ENCODE measurements at regions not wholly inside any gene's neighbourhood (a gene's known extent, or its start where the extent isn't known, plus 50 kb on each side); places are given as distances from the start of the nearest gene placed in this dataset.
"Not testable (repeated sequence)": the region's sequence is repeated elsewhere in the genome, so short reads cannot be mapped to it uniquely, and the experiment has no call there.

DNA sequence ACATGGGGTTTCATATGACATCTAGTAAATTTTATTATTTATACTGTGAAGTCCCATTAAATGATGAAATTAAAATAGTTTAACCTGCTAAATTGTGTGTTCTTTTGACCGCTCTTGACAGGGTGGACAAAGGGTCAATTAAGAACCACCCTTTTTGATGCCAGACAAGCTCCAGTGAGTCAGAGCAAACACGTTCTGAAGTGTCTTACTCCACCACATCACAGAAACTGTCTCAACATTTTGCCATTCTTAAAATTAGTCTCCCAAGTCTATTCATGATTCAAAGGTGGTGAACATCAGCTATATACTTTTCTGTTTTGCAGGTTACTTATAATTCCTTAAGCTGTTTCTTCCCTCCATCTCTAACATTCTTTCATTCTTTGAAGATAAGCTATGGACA is 142.1 kb downstream of the SPATA31A6 start:
- TF ChIP-seq, protein P1, sequence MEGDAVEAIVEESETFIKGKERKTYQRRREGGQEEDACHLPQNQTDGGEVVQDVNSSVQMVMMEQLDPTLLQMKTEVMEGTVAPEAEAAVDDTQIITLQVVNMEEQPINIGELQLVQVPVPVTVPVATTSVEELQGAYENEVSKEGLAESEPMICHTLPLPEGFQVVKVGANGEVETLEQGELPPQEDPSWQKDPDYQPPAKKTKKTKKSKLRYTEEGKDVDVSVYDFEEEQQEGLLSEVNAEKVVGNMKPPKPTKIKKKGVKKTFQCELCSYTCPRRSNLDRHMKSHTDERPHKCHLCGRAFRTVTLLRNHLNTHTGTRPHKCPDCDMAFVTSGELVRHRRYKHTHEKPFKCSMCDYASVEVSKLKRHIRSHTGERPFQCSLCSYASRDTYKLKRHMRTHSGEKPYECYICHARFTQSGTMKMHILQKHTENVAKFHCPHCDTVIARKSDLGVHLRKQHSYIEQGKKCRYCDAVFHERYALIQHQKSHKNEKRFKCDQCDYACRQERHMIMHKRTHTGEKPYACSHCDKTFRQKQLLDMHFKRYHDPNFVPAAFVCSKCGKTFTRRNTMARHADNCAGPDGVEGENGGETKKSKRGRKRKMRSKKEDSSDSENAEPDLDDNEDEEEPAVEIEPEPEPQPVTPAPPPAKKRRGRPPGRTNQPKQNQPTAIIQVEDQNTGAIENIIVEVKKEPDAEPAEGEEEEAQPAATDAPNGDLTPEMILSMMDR (conservative IDR thresholded peaks at IDR 0.05) = not testable (repeated sequence)
- not testable (repeated sequence) for TF ChIP-seq ZFX (IDR thresholded peaks at IDR 0.05)
